Endothelial cell of umbilical vein (primary cell): ENCODE measurements at regions not wholly inside any gene's neighbourhood (a gene's known extent, or its start where the extent isn't known, plus 50 kb on each side); places are given as distances from the start of the nearest gene placed in this dataset.

Source experiments
- BruUV-seq: library from RNA; stranded (reverse); fragments of 400-500 nt; replicated peaks from 2 replicates; lab custom pipeline; 2021; lab: Mats Ljungman, UMichigan
- CTCF ChIA-PET: fragments of 300-600, 350-600 bp; sonication (Branson Sonifier 250); formaldehyde crosslinking; loops from one replicate; lab custom pipeline; 2021; ENCODE audit warnings: antibody characterized with exemption, inconsistent platforms; lab: Charles Lee
- POLR2A ChIA-PET: fragments of 300-600, 350-600 bp; sonication (Branson Sonifier 250); formaldehyde crosslinking; loops from one replicate; lab custom pipeline; 2021; ENCODE audit warnings: antibody characterized with exemption, inconsistent platforms; lab: Charles Lee
- DNase-seq: peaks from one replicate; pipeline ENCODE4 v3.0.0-alpha.2; 2011; ENCODE audit warnings: low read depth, low spot score
- FAIRE-seq: peaks from 2 replicates; lab custom pipeline; 2011; peaks lifted over from hg19 to GRCh38; lab: Jason Lieb, UNC
- H2AFZ ChIP-seq: 2 replicates; pipeline ENCODE4 v1.6.0; 2012; ENCODE audit warnings: low read depth, low read length, control low read depth, inconsistent platforms
- H3K27ac ChIP-seq: 2 replicates; pipeline ENCODE4 v1.5.1; 2011; ENCODE audit warnings: low read depth, mild to moderate bottlenecking, control low read depth, low read length, moderate library complexity; ENCODE audit not compliant: insufficient read depth
- H3K27me3 ChIP-seq, 2 experiments: 2 replicates each; pipeline versions ENCODE4 v1.6.0 to v1.6.1; 2011; ENCODE audit warnings: low read length in 2 of 2, mixed read lengths in 1 of 2; ENCODE audit not compliant: control insufficient read depth in 2 of 2, insufficient read depth in 2 of 2
- H3K36me3 ChIP-seq, 2 experiments: 2 replicates in 1 of 2; 3 replicates in 1 of 2; pipeline ENCODE4 v1.5.1; 2011; ENCODE audit warnings: low read length in 2 of 2, mild to moderate bottlenecking in 1 of 2, moderate library complexity in 1 of 2; ENCODE audit not compliant: control insufficient read depth in 2 of 2, insufficient read depth in 2 of 2; ENCODE audit errors: extremely low read depth in 1 of 2
- H3K4me1 ChIP-seq: 3 replicates; pipeline ENCODE4 v1.5.1; 2011; ENCODE audit warnings: mild to moderate bottlenecking, low read length; ENCODE audit not compliant: control insufficient read depth, insufficient read depth; ENCODE audit errors: extremely low read depth
- H3K4me2 ChIP-seq: 2 replicates; pipeline ENCODE4 v1.6.1; 2011; ENCODE audit warnings: low read length, control low read depth, mixed read lengths; ENCODE audit not compliant: insufficient read depth
- H3K4me3 ChIP-seq, 3 experiments: fragments of 200-600 bp in 1 of 3; sonication (generic), shearing (Covaris generic) in 1 of 3; replicated peaks in 1 of 3; 2 replicates each; pipeline ENCODE4 v1.5.1; 2011 to 2016; ENCODE audit warnings: control low read depth in 3 of 3, low read length in 3 of 3, mild to moderate bottlenecking in 2 of 3, inconsistent platforms in 1 of 3, low read depth in 1 of 3, moderate library complexity in 1 of 3; ENCODE audit not compliant: insufficient read depth in 1 of 3
- H3K79me2 ChIP-seq: 2 replicates; pipeline ENCODE4 v1.6.0; 2012; ENCODE audit warnings: low read length, inconsistent platforms; ENCODE audit not compliant: control insufficient read depth, insufficient read depth
- H3K9ac ChIP-seq: replicated peaks from 2 replicates; pipeline ENCODE3; 2011; ENCODE audit warnings: low read length, control low read depth; ENCODE audit not compliant: insufficient read depth; ENCODE audit errors: extremely low read depth
- H3K9me1 ChIP-seq: replicated peaks from 3 replicates; pipeline ENCODE4 v1.6.0; 2011; ENCODE audit warnings: mild to moderate bottlenecking, low read length; ENCODE audit not compliant: control insufficient read depth, insufficient read depth; ENCODE audit errors: extremely low read depth
- H3K9me3 ChIP-seq: replicated peaks from 2 replicates; pipeline ENCODE4 v1.5.1; 2012; ENCODE audit warnings: low read length, inconsistent platforms; ENCODE audit not compliant: control insufficient read depth, insufficient read depth
- H4K20me1 ChIP-seq: replicated peaks from 2 replicates; pipeline ENCODE3; 2011; ENCODE audit warnings: mild to moderate bottlenecking, low read length; ENCODE audit not compliant: control insufficient read depth, insufficient read depth; ENCODE audit errors: extremely low read depth
- CTCF ChIP-seq, 2 donors: IDR thresholded peaks; 1 replicate in 1 of 2; 2 replicates in 1 of 2; pipeline ENCODE4 v1.5.1; 2011; ENCODE audit warnings: low read length in 2 of 2, mild to moderate bottlenecking in 2 of 2, moderate library complexity in 2 of 2, control low read depth in 1 of 2, inconsistent platforms in 1 of 2, low read depth in 1 of 2; ENCODE audit not compliant: insufficient read depth in 1 of 2; ENCODE audit errors: extremely low read depth in 1 of 2
- EZH2 ChIP-seq: IDR thresholded peaks from 2 replicates; pipeline ENCODE4 v1.6.1; 2012; ENCODE audit warnings: borderline replicate concordance, low read depth, mild to moderate bottlenecking, moderate library complexity, low read length, inconsistent platforms; ENCODE audit not compliant: severe bottlenecking
- FOS ChIP-seq: IDR thresholded peaks from 2 replicates; pipeline ENCODE4 v1.6.1; 2011; ENCODE audit warnings: mild to moderate bottlenecking, low read length, moderate library complexity, borderline replicate concordance; ENCODE audit not compliant: insufficient read depth
- GATA2 ChIP-seq: IDR thresholded peaks from 2 replicates; pipeline ENCODE4 v1.7.0; 2011; ENCODE audit warnings: low read depth, mild to moderate bottlenecking, moderate library complexity, mixed read lengths, low read length; ENCODE audit not compliant: insufficient read length, insufficient read depth
- JUN ChIP-seq: IDR thresholded peaks from 2 replicates; pipeline ENCODE4 v1.6.1; 2011; ENCODE audit warnings: borderline replicate concordance, low read depth; ENCODE audit not compliant: insufficient read length, insufficient read depth
- MAX ChIP-seq: IDR thresholded peaks from 2 replicates; pipeline ENCODE4 v1.6.1; 2011; ENCODE audit not compliant: insufficient read depth, insufficient read length
- MYC ChIP-seq: IDR thresholded peaks from one replicate; pipeline ENCODE4 v1.6.1; 2011; ENCODE audit warnings: mild to moderate bottlenecking, low read depth, low read length
- POLR2A ChIP-seq: IDR thresholded peaks from 2 replicates; pipeline ENCODE4 v1.6.1; 2012; ENCODE audit warnings: low read depth, mild to moderate bottlenecking, control low read depth, low read length
- POLR2AphosphoS5 ChIP-seq: IDR thresholded peaks from 2 replicates; pipeline ENCODE4 v1.6.1; 2012; ENCODE audit warnings: low read depth, mild to moderate bottlenecking, control low read depth, low read length, moderate library complexity; ENCODE audit not compliant: insufficient read depth
- dilution Hi-C: fragments of 300-500 bp; cut with MboI; formaldehyde crosslinking; loops from one replicate; pipeline ENCODE4 v1.15.0; 2019; ENCODE audit warnings: low sequenced_read_pairs; ENCODE audit not compliant: extremely low pct_ligation_motif_present
- intact Hi-C: fragments of 100-400 bp; cut with micrococcal nuclease; formaldehyde crosslinking; loops from one replicate; pipeline ENCODE4 v1.10.0; 2022

DNA sequence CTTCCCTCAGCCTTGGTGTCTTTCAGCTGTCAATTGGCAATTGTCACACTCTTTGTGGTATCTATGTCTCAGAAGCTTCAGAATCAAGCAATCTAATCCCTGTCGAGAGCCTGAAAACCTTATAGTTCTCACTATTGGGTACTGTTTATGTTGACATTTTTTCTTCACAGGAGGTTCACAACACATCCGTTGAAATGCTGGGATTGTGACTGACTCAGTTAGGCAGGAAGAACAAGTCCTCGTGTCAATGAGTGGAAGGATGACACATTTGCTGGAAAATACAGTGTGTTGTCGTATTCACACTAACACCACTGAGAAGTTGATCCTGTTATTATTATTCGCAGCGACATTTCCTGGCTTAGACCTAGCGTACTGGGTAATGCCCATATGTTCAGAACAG is 163.9 kb upstream of the CITED2 start:
- H3K4me3 ChIP-seq: no peak overlapping the region
- no peaks in the 10 kb centered on the region for H3K27me3 ChIP-seq
- intact Hi-C loops (loop anchor here (1.0 to 10.0 kb wide), 4 partner anchors 30 to 666 kb away; partner anchors contain the start of gene CITED2), dilution Hi-C loops (no loop called here)
- DNase-seq: peak; percentile 83
- TF ChIP-seq JUN: peak; percentile 82
- no peak for TF ChIP-seq GATA2
- peak; percentile 84 for TF ChIP-seq FOS
- peak; percentile 61 for TF ChIP-seq POLR2AphosphoS5
- no peak for TF ChIP-seq POLR2A
- no peak for TF ChIP-seq MYC
- no peak for TF ChIP-seq CTCF (IDR thresholded peaks at IDR 0.05; ENCODE audit: extremely low read depth in 1 of 2, insufficient read depth in 1 of 2, low read depth in 1 of 2, low read length in 2 of 2)
- TF ChIP-seq EZH2: no peak
- TF ChIP-seq MAX: peak; percentile 12
- H2AFZ ChIP-seq: peak overlapping the region; percentile 72
- no peaks in the 10 kb centered on the region for H3K79me2 ChIP-seq
- BruUV-seq: no TSS peak
- peak; percentile 84 for FAIRE-seq
- no peaks in the 10 kb centered on the region for H4K20me1 ChIP-seq
- H3K4me2 ChIP-seq: peak overlapping the region; percentile 43
- no peaks in the 10 kb centered on the region for H3K36me3 ChIP-seq
- no peaks in the 10 kb centered on the region for H3K9me1 ChIP-seq
- H3K27ac ChIP-seq: peak overlapping the region; percentile 85
- peak overlapping the region; percentile 35 for H3K9ac ChIP-seq
- H3K4me1 ChIP-seq: peaks cover 44% of the 10 kb centered on the region
- H3K9me3 ChIP-seq: no peaks in the 10 kb centered on the region
- CTCF ChIA-PET: interaction anchor here (1.0 to 1.7 kb wide), 4 partner anchors 30 to 169 kb away, joined by 3 to 4 read pairs (median 3); no protein-coding TSS in a partner anchor
- POLR2A ChIA-PET: interaction anchor here (2.7 kb wide), 1 partner anchor 164 kb away, joined by 12 read pairs; the partner anchor contains the start of gene CITED2
